Fibroblast of lung (primary cell): ENCODE measurements at regions not wholly inside any gene's neighbourhood (a gene's known extent, or its start where the extent isn't known, plus 50 kb on each side); places are given as distances from the start of the nearest gene placed in this dataset.

ENCODE experiments used
- DNase-seq, 2 donors: peaks; one replicate each; pipeline versions ENCODE4 v3.0.0 to v3.0.0-alpha.2; 2010; ENCODE audit warnings: low read depth in 2 of 2
- H2AFZ ChIP-seq: 2 replicates; pipeline ENCODE4 v1.5.1; 2012; ENCODE audit warnings: low read length, control low read depth, inconsistent platforms
- H3K27ac ChIP-seq: 2 replicates; pipeline ENCODE4 v1.5.1; 2011; ENCODE audit warnings: low read length, control low read depth; ENCODE audit not compliant: insufficient read depth
- H3K27me3 ChIP-seq: 2 replicates; pipeline ENCODE4 v1.5.1; 2011; ENCODE audit warnings: mild to moderate bottlenecking, low read length; ENCODE audit not compliant: control insufficient read depth, insufficient read depth
- H3K36me3 ChIP-seq: 2 replicates; pipeline ENCODE4 v1.5.1; 2011; ENCODE audit warnings: low read length; ENCODE audit not compliant: control insufficient read depth, insufficient read depth
- H3K4me1 ChIP-seq: 2 replicates; pipeline ENCODE4 v1.5.1; 2011; ENCODE audit warnings: low read length; ENCODE audit not compliant: control insufficient read depth, insufficient read depth; ENCODE audit errors: extremely low read depth
- H3K4me2 ChIP-seq: 2 replicates; pipeline ENCODE4 v1.5.1; 2011; ENCODE audit warnings: low read length, control low read depth; ENCODE audit not compliant: insufficient read depth; ENCODE audit errors: extremely low read depth
- H3K4me3 ChIP-seq, 4 experiments: fragments of 200-600 bp in 1 of 4; sonication (generic) in 1 of 4; replicated peaks in 1 of 4; 2 replicates each; pipeline ENCODE4 v1.5.1; 2011 to 2016; ENCODE audit warnings: low read length in 4 of 4, low read depth in 3 of 4, mild to moderate bottlenecking in 3 of 4, control low read depth in 2 of 4, inconsistent platforms in 1 of 4, mixed read lengths in 1 of 4; ENCODE audit not compliant: insufficient read depth in 1 of 4; ENCODE audit errors: control extremely low read depth in 1 of 4
- H3K79me2 ChIP-seq: 2 replicates; pipeline ENCODE4 v1.5.1; 2012; ENCODE audit warnings: mild to moderate bottlenecking, low read length, inconsistent platforms; ENCODE audit not compliant: control insufficient read depth, insufficient read depth
- H3K9ac ChIP-seq: 2 replicates; pipeline ENCODE4 v1.5.1; 2011; ENCODE audit warnings: mild to moderate bottlenecking, low read length, control low read depth; ENCODE audit not compliant: insufficient read depth
- H3K9me3 ChIP-seq: 2 replicates; pipeline ENCODE4 v1.5.1; 2012; ENCODE audit warnings: low read depth, low read length; ENCODE audit not compliant: control insufficient read depth, insufficient read depth
- H4K20me1 ChIP-seq: 2 replicates; pipeline ENCODE4 v1.5.1; 2011; ENCODE audit warnings: low read length; ENCODE audit not compliant: control insufficient read depth, insufficient read depth; ENCODE audit errors: extremely low read depth
- CTCF ChIP-seq, 2 donors: IDR thresholded peaks in 1 of 2; conservative IDR thresholded peaks in 1 of 2; 1 replicate in 1 of 2; 2 replicates in 1 of 2; pipeline ENCODE4 v1.5.1; 2011 to 2012; ENCODE audit warnings: low read length in 2 of 2, control low read depth in 1 of 2, inconsistent platforms in 1 of 2, low read depth in 1 of 2, mild to moderate bottlenecking in 1 of 2
- EZH2 ChIP-seq: IDR thresholded peaks from 2 replicates; pipeline ENCODE4 v1.5.1; 2012; ENCODE audit warnings: low read length, control low read depth, mild to moderate bottlenecking; ENCODE audit errors: missing control alignments

- Histone ChIP-seq H4K20me1 (no peaks in the 10 kb centered on the region), H3K9ac (no peak overlapping the region), H3K4me3 (no peak overlapping the region), H3K4me2 (no peak overlapping the region), H2AFZ (no peak overlapping the region), H3K27me3 (peaks cover 2% of the 10 kb centered on the region), H3K27ac (no peak overlapping the region), H3K4me1 (peaks cover 24% of the 10 kb centered on the region), H3K9me3 (no peaks in the 10 kb centered on the region), H3K36me3 (no peaks in the 10 kb centered on the region), H3K79me2 (no peaks in the 10 kb centered on the region)
- TF ChIP-seq EZH2 (no peak), CTCF (conservative IDR thresholded peaks at IDR 0.05 in 1 of 2, IDR thresholded peaks at IDR 0.05 in 1 of 2; ENCODE audit: low read depth in 1 of 2, low read length in 2 of 2) (no peak)
- peak in 1 of 2 donors; percentile 48 for DNase-seq
Measured at GRCh38 chr22:26893173-26894110, 236.1 kb downstream of the MIAT start.

GRCh38 chr22:26894362-26894761, 237.0 kb downstream of the MIAT start:
- TF ChIP-seq CTCF (conservative IDR thresholded peaks at IDR 0.05 in 1 of 2, IDR thresholded peaks at IDR 0.05 in 1 of 2; ENCODE audit: low read depth in 1 of 2, low read length in 2 of 2) = no peak
- no peak for TF ChIP-seq EZH2
- no peaks in the 10 kb centered on the region for H3K79me2 ChIP-seq
- no peak overlapping the region for H3K4me3 ChIP-seq
- DNase-seq = peak in 1 of 2 donors; percentile 49
- peak overlapping the region; percentile 46 for H3K27ac ChIP-seq
- H3K4me2 ChIP-seq = peak overlapping the region; percentile 70
- no peak overlapping the region for H3K9ac ChIP-seq
- no peaks in the 10 kb centered on the region for H3K36me3 ChIP-seq
- peaks cover 22% of the 10 kb centered on the region for H3K4me1 ChIP-seq
- no peak overlapping the region for H2AFZ ChIP-seq
- H4K20me1 ChIP-seq = no peaks in the 10 kb centered on the region
- H3K27me3 ChIP-seq = peaks cover 6% of the 10 kb centered on the region
- no peaks in the 10 kb centered on the region for H3K9me3 ChIP-seq

DNA sequence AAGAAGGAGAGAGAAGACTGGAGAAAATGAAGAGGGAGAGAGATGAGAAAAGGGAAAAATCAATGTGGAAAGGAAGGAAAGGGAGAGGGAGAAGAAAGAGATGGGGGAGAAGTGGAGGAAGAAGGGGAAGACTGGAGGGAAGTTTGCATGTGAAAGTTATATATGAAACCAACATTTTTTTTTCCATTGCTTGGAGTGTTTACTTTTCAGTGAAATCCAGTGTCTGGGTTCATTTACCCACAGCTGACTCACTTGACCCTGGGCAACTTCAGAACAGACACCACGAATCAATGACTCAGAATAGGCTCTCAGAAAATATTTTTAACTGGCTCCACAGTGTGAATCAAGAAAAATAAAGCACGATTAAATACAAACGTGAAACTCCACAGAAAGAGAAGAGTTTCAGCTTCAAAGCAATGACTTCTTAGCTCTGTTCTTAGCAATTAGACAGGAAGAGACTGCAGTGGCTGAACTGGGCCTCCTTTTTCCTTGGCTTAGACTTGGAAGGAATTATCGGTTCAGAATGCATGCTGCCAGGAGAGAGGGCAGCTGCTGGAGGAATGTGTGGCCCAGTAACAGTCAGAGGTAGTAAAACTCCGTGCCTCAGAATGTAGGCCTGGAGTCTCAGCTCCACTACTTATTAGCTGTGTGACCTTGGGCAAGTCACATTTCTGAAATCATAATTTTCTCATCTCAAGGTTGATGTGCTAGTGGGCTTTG, 237.5 kb downstream of the MIAT start:
- H3K9me3 ChIP-seq = no peaks in the 10 kb centered on the region
- H3K4me3 ChIP-seq = no peak overlapping the region
- no peaks in the 10 kb centered on the region for H3K79me2 ChIP-seq
- peak overlapping the region; percentile 49 for H3K27ac ChIP-seq
- TF ChIP-seq EZH2 = no peak
- TF ChIP-seq CTCF (conservative IDR thresholded peaks at IDR 0.05 in 1 of 2, IDR thresholded peaks at IDR 0.05 in 1 of 2; ENCODE audit: low read depth in 1 of 2, low read length in 2 of 2) = no peak
- H4K20me1 ChIP-seq = no peaks in the 10 kb centered on the region
- peak overlapping the region; percentile 73 for H3K4me2 ChIP-seq
- H3K4me1 ChIP-seq = peaks cover 22% of the 10 kb centered on the region
- H3K9ac ChIP-seq = no peak overlapping the region
- peaks cover 8% of the 10 kb centered on the region for H3K27me3 ChIP-seq
- peak; percentile 84 to 96 for DNase-seq
- H2AFZ ChIP-seq = no peak overlapping the region
- H3K36me3 ChIP-seq = no peaks in the 10 kb centered on the region
